GM18519 (cell line): ENCODE measurements at regions not wholly inside any gene's neighbourhood (a gene's known extent, or its start where the extent isn't known, plus 50 kb on each side); places are given as distances from the start of the nearest gene placed in this dataset.
"Not testable (repeated sequence)": the region's sequence is repeated elsewhere in the genome, so short reads cannot be mapped to it uniquely, and the experiment has no call there.

Experiments
- ATAC-seq: cut with Tn5 transposase; IDR thresholded peaks from one replicate; pipeline ENCODE4 v1.9.1; 2021; ENCODE audit warnings: mild to moderate bottlenecking, moderate library complexity; ENCODE audit not compliant: unreplicated experiment, low FRiP score

- ATAC-seq, result no peak
These were observed 443.2 kb upstream of the TBL1XR1 start for GRCh38 chr3:177640319-177640965.

- no peak for ATAC-seq
These were observed 443.9 kb upstream of the TBL1XR1 start for GRCh38 chr3:177641206-177641605.

GRCh38 chr3:177642042-177642803 lies 444.9 kb upstream of the TBL1XR1 start:
- ATAC-seq, result no peak

- ATAC-seq, result no peak
These were observed 445.5 kb upstream of the TBL1XR1 start for GRCh38 chr3:177642804-177643125.

GRCh38 chr3:177646749-177647148 lies 449.5 kb upstream of the TBL1XR1 start:
- peak; percentile 80 for ATAC-seq

GRCh38 chr3:177647341-177647740 lies 450.1 kb upstream of the TBL1XR1 start:
- ATAC-seq, result no peak

- ATAC-seq, result no peak
These were observed 450.6 kb upstream of the TBL1XR1 start for GRCh38 chr3:177647876-177648275.

GRCh38 chr3:177652556-177653291 lies 455.4 kb upstream of the TBL1XR1 start:
- ATAC-seq, result no peak

GRCh38 chr3:177657243-177657642 lies 460.0 kb upstream of the TBL1XR1 start:
- no peak for ATAC-seq

- ATAC-seq, result no peak
These were observed 461.1 kb upstream of the TBL1XR1 start for GRCh38 chr3:177658354-177658753.

GRCh38 chr3:177664380-177665103 lies 467.3 kb upstream of the TBL1XR1 start:
- not testable (repeated sequence) for ATAC-seq

GRCh38 chr3:177665122-177665808 lies 468.0 kb upstream of the TBL1XR1 start:
- no peak for ATAC-seq

GRCh38 chr3:177672252-177672911 lies 475.1 kb upstream of the TBL1XR1 start:
- no peak for ATAC-seq

- ATAC-seq, result no peak
These were observed 476.0 kb upstream of the TBL1XR1 start for GRCh38 chr3:177673112-177673914.

GRCh38 chr3:177674186-177674585 lies 476.9 kb upstream of the TBL1XR1 start:
- ATAC-seq, result no peak

GRCh38 chr3:177676148-177676547 lies 478.9 kb upstream of the TBL1XR1 start:
- ATAC-seq, result no peak

GRCh38 chr3:177676947-177677587 lies 479.8 kb upstream of the TBL1XR1 start:
- ATAC-seq, result no peak
